Urinary bladder (tissue), 3 donors: ENCODE measurements at regions not wholly inside any gene's neighbourhood (a gene's known extent, or its start where the extent isn't known, plus 50 kb on each side); places are given as distances from the start of the nearest gene placed in this dataset.

Experiments
- DNase-seq: peaks from one replicate; pipeline ENCODE4 v3.0.0-alpha.2; 2015; ENCODE audit errors: extremely low spot score
- H3K27ac ChIP-seq: one replicate; pipeline ENCODE4 v1.5.1; 2013; ENCODE audit warnings: low read depth, mild to moderate bottlenecking, moderate library complexity
- H3K36me3 ChIP-seq: one replicate; pipeline ENCODE4 v1.6.1; 2013; ENCODE audit warnings: mild to moderate bottlenecking, moderate library complexity; ENCODE audit not compliant: insufficient read depth
- H3K4me1 ChIP-seq: one replicate; pipeline ENCODE4 v1.6.1; 2013; ENCODE audit warnings: mild to moderate bottlenecking, moderate library complexity; ENCODE audit not compliant: insufficient read depth
- H3K4me3 ChIP-seq: one replicate; pipeline ENCODE4 v1.5.1; 2013; ENCODE audit warnings: low read depth, low read length
- WGBS: extraction: QIAGEN DNeasy Blood & Tissue Kit; methylation state at CpG from one replicate; pipeline ENCODE4 v1.1.7; 2013; 5-methylcytosine and 5-hydroxymethylcytosine counted together
- donor health status: healthy with polysubstance abuse.
- donor health status: healthy.

GRCh38 chr4:96654045-96654444 is 814.2 kb downstream of the PDHA2 start:
- Histone ChIP-seq H3K27ac (no peak overlapping the region), H3K4me3 (no peak overlapping the region), H3K4me1 (no peaks in the 10 kb centered on the region), H3K36me3 (no peaks in the 10 kb centered on the region)
- 95% methylated on average over 6 of the region's 6 CpGs for WGBS
- no peak for DNase-seq

- no peak overlapping the region for H3K27ac ChIP-seq
- no peaks in the 10 kb centered on the region for H3K4me1 ChIP-seq
- DNase-seq = no peak
- no peak overlapping the region for H3K4me3 ChIP-seq
- 56% methylated on average over 2 of the region's 2 CpGs for WGBS
- no peaks in the 10 kb centered on the region for H3K36me3 ChIP-seq
Measured at GRCh38 chr4:96670381-96670780, 830.5 kb downstream of the PDHA2 start.

GRCh38 chr4:96675416-96675815 is 835.5 kb downstream of the PDHA2 start:
- Histone ChIP-seq H3K27ac (no peak overlapping the region), H3K36me3 (no peaks in the 10 kb centered on the region), H3K4me1 (no peaks in the 10 kb centered on the region), H3K4me3 (no peak overlapping the region)
- DNase-seq = no peak
- 90% methylated on average over 1 of the region's 1 CpG for WGBS

GRCh38 chr4:96675896-96676295 is 836.0 kb downstream of the PDHA2 start:
- H3K36me3 ChIP-seq = no peaks in the 10 kb centered on the region
- H3K4me1 ChIP-seq = no peaks in the 10 kb centered on the region
- H3K4me3 ChIP-seq = no peak overlapping the region
- H3K27ac ChIP-seq = no peak overlapping the region
- WGBS = 39% methylated on average over 1 of the region's 1 CpG
- no peak for DNase-seq

- 82% methylated on average over 3 of the region's 3 CpGs for WGBS
Measured at GRCh38 chr4:96676754-96677435, 837.0 kb downstream of the PDHA2 start.

GRCh38 chr4:96677499-96677898 is 837.6 kb downstream of the PDHA2 start:
- no peak overlapping the region for H3K4me3 ChIP-seq
- H3K4me1 ChIP-seq = no peaks in the 10 kb centered on the region
- WGBS = 62% methylated on average over 1 of the region's 1 CpG
- no peak for DNase-seq
- no peak overlapping the region for H3K27ac ChIP-seq
- H3K36me3 ChIP-seq = no peaks in the 10 kb centered on the region

More at GRCh38 chr4:96676754-96677435, 837.0 kb downstream of the PDHA2 start:
- DNase-seq = no peak
- H3K27ac ChIP-seq = no peak overlapping the region
- H3K4me3 ChIP-seq = no peak overlapping the region
- no peaks in the 10 kb centered on the region for H3K4me1 ChIP-seq
- H3K36me3 ChIP-seq = no peaks in the 10 kb centered on the region

- DNase-seq = no peak
- H3K4me1 ChIP-seq = no peaks in the 10 kb centered on the region
- H3K27ac ChIP-seq = no peak overlapping the region
- H3K36me3 ChIP-seq = no peaks in the 10 kb centered on the region
- no peak overlapping the region for H3K4me3 ChIP-seq
Measured at GRCh38 chr4:96681218-96681617, 841.3 kb downstream of the PDHA2 start.

GRCh38 chr4:96685691-96686090 is 845.8 kb downstream of the PDHA2 start:
- WGBS = 95% methylated on average over 7 of the region's 7 CpGs
- Histone ChIP-seq H3K27ac (no peak overlapping the region), H3K4me3 (no peak overlapping the region), H3K4me1 (no peaks in the 10 kb centered on the region), H3K36me3 (no peaks in the 10 kb centered on the region)
- DNase-seq = no peak

GRCh38 chr4:96691521-96691920 is 851.6 kb downstream of the PDHA2 start:
- WGBS = 88% methylated on average over 5 of the region's 5 CpGs
- H3K36me3 ChIP-seq = no peaks in the 10 kb centered on the region
- DNase-seq = no peak

GRCh38 chr4:96698831-96699230 is 858.9 kb downstream of the PDHA2 start:
- DNase-seq = no peak
- H3K36me3 ChIP-seq = no peaks in the 10 kb centered on the region
- no peak overlapping the region for H3K4me3 ChIP-seq
- no peak overlapping the region for H3K27ac ChIP-seq
- H3K4me1 ChIP-seq = no peaks in the 10 kb centered on the region
- 65% methylated on average over 2 of the region's 2 CpGs for WGBS

More at GRCh38 chr4:96691521-96691920, 851.6 kb downstream of the PDHA2 start:
- Histone ChIP-seq H3K4me1 (no peaks in the 10 kb centered on the region), H3K27ac (no peak overlapping the region), H3K4me3 (no peak overlapping the region)

- no peak overlapping the region for H3K27ac ChIP-seq
Measured at GRCh38 chr4:96703265-96703664, 863.4 kb downstream of the PDHA2 start.

GRCh38 chr4:96708766-96709165 is 868.9 kb downstream of the PDHA2 start:
- DNase-seq = no peak
- no peaks in the 10 kb centered on the region for H3K36me3 ChIP-seq
- no peaks in the 10 kb centered on the region for H3K4me1 ChIP-seq
- no peak overlapping the region for H3K27ac ChIP-seq
- WGBS = 79% methylated on average over 1 of the region's 1 CpG
- no peak overlapping the region for H3K4me3 ChIP-seq

More at GRCh38 chr4:96703265-96703664, 863.4 kb downstream of the PDHA2 start:
- Histone ChIP-seq H3K4me3 (no peak overlapping the region), H3K36me3 (no peaks in the 10 kb centered on the region), H3K4me1 (no peaks in the 10 kb centered on the region)
- WGBS = 77% methylated on average over 2 of the region's 2 CpGs
- no peak for DNase-seq

- Histone ChIP-seq H3K4me1 (no peaks in the 10 kb centered on the region), H3K4me3 (no peak overlapping the region), H3K27ac (no peak overlapping the region), H3K36me3 (no peaks in the 10 kb centered on the region)
- no peak for DNase-seq
- WGBS = 54% methylated on average over 7 of the region's 7 CpGs
Measured at GRCh38 chr4:96713271-96713850, 873.5 kb downstream of the PDHA2 start.

GRCh38 chr4:96729641-96730040 is 889.7 kb downstream of the PDHA2 start:
- no peak overlapping the region for H3K4me3 ChIP-seq
- DNase-seq = no peak
- H3K4me1 ChIP-seq = no peaks in the 10 kb centered on the region
- no peaks in the 10 kb centered on the region for H3K36me3 ChIP-seq
- no peak overlapping the region for H3K27ac ChIP-seq
